MM.1S (cell line): ENCODE measurements at regions not wholly inside any gene's neighbourhood (a gene's known extent, or its start where the extent isn't known, plus 50 kb on each side); places are given as distances from the start of the nearest gene placed in this dataset.

Source experiments
- DNase-seq: peaks from one replicate; pipeline ENCODE4 v3.0.0-alpha.2; 2015
- H2AFZ ChIP-seq: fragments of 300-600 bp; sonication (generic); 2 replicates; pipeline ENCODE4 v1.6.0; 2016; ENCODE audit warnings: antibody characterized with exemption, low read length
- H3F3A ChIP-seq: fragments of 300-600 bp; sonication (generic); 2 replicates; pipeline ENCODE4 v1.6.1; 2016; ENCODE audit warnings: mild to moderate bottlenecking, antibody characterized with exemption, low read length, moderate library complexity, mixed read lengths; ENCODE audit not compliant: insufficient read depth
- H3K27ac ChIP-seq: fragments of 300-600 bp; sonication (generic); 2 replicates; pipeline ENCODE4 v1.5.1; 2016; ENCODE audit warnings: mild to moderate bottlenecking, low read length
- H3K27me3 ChIP-seq: fragments of 300-600 bp; sonication (generic); replicated peaks from 2 replicates; pipeline ENCODE4 v1.6.0; 2016; ENCODE audit warnings: low read length; ENCODE audit not compliant: insufficient read depth
- H3K36me3 ChIP-seq: fragments of 300-600 bp; sonication (generic); replicated peaks from 2 replicates; pipeline ENCODE4 v1.6.1; 2016; ENCODE audit warnings: mild to moderate bottlenecking, low read length, mixed read lengths; ENCODE audit not compliant: insufficient read depth
- H3K4me1 ChIP-seq: fragments of 300-600 bp; sonication (generic); 2 replicates; pipeline ENCODE4 v1.6.1; 2016; ENCODE audit warnings: low read length, mixed read lengths
- H3K4me2 ChIP-seq: fragments of 300-600 bp; sonication (generic); 2 replicates; pipeline ENCODE4 v1.6.0; 2016; ENCODE audit warnings: low read depth, low read length
- H3K4me3 ChIP-seq: fragments of 300-600 bp; sonication (generic); 2 replicates; pipeline ENCODE4 v1.5.1; 2016; ENCODE audit warnings: low read length, mixed read lengths
- H3K79me2 ChIP-seq: fragments of 300-600 bp; sonication (generic); 2 replicates; pipeline ENCODE4 v1.6.1; 2016; ENCODE audit warnings: mixed run types, low read length, mixed read lengths
- H3K9ac ChIP-seq: fragments of 300-600 bp; sonication (generic); 2 replicates; pipeline ENCODE4 v1.6.1; 2016; ENCODE audit warnings: low read length, mixed read lengths
- H3K9me2 ChIP-seq: fragments of 300-600 bp; sonication (generic); replicated peaks from 2 replicates; pipeline ENCODE4 v1.6.1; 2016; ENCODE audit warnings: mild to moderate bottlenecking, low read length, mixed read lengths; ENCODE audit not compliant: insufficient read depth
- H3K9me3 ChIP-seq: fragments of 300-600 bp; sonication (generic); replicated peaks from 2 replicates; pipeline ENCODE4 v1.6.1; 2016; ENCODE audit warnings: mild to moderate bottlenecking, low read length, mixed read lengths; ENCODE audit not compliant: insufficient read depth
- H4K20me1 ChIP-seq: fragments of 300-600 bp; sonication (generic); 2 replicates; pipeline ENCODE4 v1.6.1; 2016; ENCODE audit warnings: mild to moderate bottlenecking, low read length, moderate library complexity, mixed read lengths; ENCODE audit not compliant: insufficient read depth
- CTCF ChIP-seq: fragments of 300-600 bp; sonication (generic); IDR thresholded peaks from 2 replicates; pipeline ENCODE4 v1.5.1; 2016; ENCODE audit warnings: antibody characterized with exemption, low read length, mixed read lengths
- EZH2 ChIP-seq: fragments of 300-600 bp; sonication (generic); optimal IDR thresholded peaks from 2 replicates; pipeline ENCODE3; 2017; ENCODE audit warnings: low read depth, mild to moderate bottlenecking, antibody characterized with exemption, low read length, mixed read lengths
- EZH2phosphoT487 ChIP-seq: fragments of 300-600 bp; sonication (generic); IDR thresholded peaks from 2 replicates; pipeline ENCODE4 v1.6.1; 2018; ENCODE audit warnings: antibody characterized with exemption, low read length

DNA sequence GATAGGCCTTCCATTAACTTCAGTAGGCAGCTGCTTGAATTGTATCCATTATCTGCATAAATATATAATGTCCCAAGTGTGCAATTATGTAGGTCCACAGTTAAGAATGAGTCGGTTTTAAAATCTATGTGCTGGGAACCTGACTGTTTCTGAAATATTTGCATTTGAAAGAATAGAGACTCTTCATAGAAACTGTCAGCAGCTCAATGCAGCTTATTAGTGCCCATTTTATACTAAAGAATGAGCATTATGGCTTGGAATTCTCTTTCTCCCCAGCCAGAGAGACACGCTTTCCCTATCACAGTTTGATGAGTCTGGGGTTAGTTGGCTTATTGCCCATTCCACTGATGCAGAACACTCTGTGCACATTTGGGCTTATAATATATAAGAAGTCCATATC is 202.0 kb upstream of the PCDH7 start:
- TF ChIP-seq CTCF, result no peak
- TF ChIP-seq EZH2phosphoT487, result no peak
- TF ChIP-seq EZH2, result no peak
- H3K4me2 ChIP-seq, result no peak overlapping the region
- H3K27me3 ChIP-seq, result no peaks in the 10 kb centered on the region
- no peaks in the 10 kb centered on the region for H3K9me3 ChIP-seq
- no peaks in the 10 kb centered on the region for H3K79me2 ChIP-seq
- H3K9me2 ChIP-seq, result no peaks in the 10 kb centered on the region
- no peak overlapping the region for H2AFZ ChIP-seq
- H3K4me3 ChIP-seq, result no peak overlapping the region
- no peak overlapping the region for H3K9ac ChIP-seq
- no peak overlapping the region for H3K27ac ChIP-seq
- no peaks in the 10 kb centered on the region for H4K20me1 ChIP-seq
- H3K36me3 ChIP-seq, result no peaks in the 10 kb centered on the region
- no peaks in the 10 kb centered on the region for H3K4me1 ChIP-seq
- no peaks in the 10 kb centered on the region for H3F3A ChIP-seq
- no peak for DNase-seq

- no peaks in the 10 kb centered on the region for H3F3A ChIP-seq
- no peak overlapping the region for H3K4me2 ChIP-seq
- no peak overlapping the region for H3K9ac ChIP-seq
- no peaks in the 10 kb centered on the region for H3K9me3 ChIP-seq
- no peaks in the 10 kb centered on the region for H3K4me1 ChIP-seq
- no peaks in the 10 kb centered on the region for H3K27me3 ChIP-seq
- no peaks in the 10 kb centered on the region for H3K36me3 ChIP-seq
- TF ChIP-seq CTCF, result no peak
- no peak for TF ChIP-seq EZH2phosphoT487
- TF ChIP-seq EZH2, result no peak
- H3K9me2 ChIP-seq, result no peaks in the 10 kb centered on the region
- no peaks in the 10 kb centered on the region for H3K79me2 ChIP-seq
- no peaks in the 10 kb centered on the region for H4K20me1 ChIP-seq
- no peak overlapping the region for H3K4me3 ChIP-seq
- DNase-seq, result no peak
- no peak overlapping the region for H2AFZ ChIP-seq
- no peak overlapping the region for H3K27ac ChIP-seq
These were observed 194.4 kb upstream of the PCDH7 start for GRCh38 chr4:30525662-30526315.

DNA sequence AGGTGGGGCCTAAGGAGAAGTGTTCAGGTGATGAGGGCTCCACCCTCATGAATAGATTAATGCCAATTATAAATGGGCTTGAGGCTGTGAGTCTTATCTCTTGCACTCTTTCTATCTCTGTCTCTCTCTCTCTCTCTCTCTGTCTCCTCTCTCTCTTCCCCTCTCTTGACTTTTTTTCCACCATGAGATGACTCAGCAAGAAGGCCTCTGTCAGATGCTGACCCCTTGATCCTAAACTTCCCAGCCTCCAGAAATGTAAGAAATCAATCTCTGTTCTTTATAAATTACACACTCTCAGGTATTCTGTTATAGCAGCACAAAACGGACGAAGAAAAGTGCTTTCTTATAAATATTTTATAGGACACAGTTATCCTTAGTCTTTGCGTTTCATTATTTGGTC is 184.9 kb upstream of the PCDH7 start:
- H3F3A ChIP-seq, result no peaks in the 10 kb centered on the region
- no peaks in the 10 kb centered on the region for H4K20me1 ChIP-seq
- H3K9me3 ChIP-seq, result no peaks in the 10 kb centered on the region
- TF ChIP-seq CTCF (no peak), EZH2 (no peak), EZH2phosphoT487 (no peak)
- H3K79me2 ChIP-seq, result no peaks in the 10 kb centered on the region
- H3K9ac ChIP-seq, result no peak overlapping the region
- H3K4me2 ChIP-seq, result no peak overlapping the region
- no peak overlapping the region for H2AFZ ChIP-seq
- no peak overlapping the region for H3K4me3 ChIP-seq
- no peaks in the 10 kb centered on the region for H3K27me3 ChIP-seq
- no peak overlapping the region for H3K27ac ChIP-seq
- H3K36me3 ChIP-seq, result no peaks in the 10 kb centered on the region
- no peaks in the 10 kb centered on the region for H3K9me2 ChIP-seq
- no peaks in the 10 kb centered on the region for H3K4me1 ChIP-seq
- no peak for DNase-seq
